HL-60 (cell line): ENCODE measurements at regions not wholly inside any gene's neighbourhood (a gene's known extent, or its start where the extent isn't known, plus 50 kb on each side); places are given as distances from the start of the nearest gene placed in this dataset.
"Not testable (repeated sequence)": the region's sequence is repeated elsewhere in the genome, so short reads cannot be mapped to it uniquely, and the experiment has no call there.

Experiments
- REST ChIP-seq: IDR thresholded peaks from 2 replicates; pipeline ENCODE4 v1.6.1; 2012; ENCODE audit warnings: low read depth; ENCODE audit not compliant: insufficient replicate concordance
- SPI1 ChIP-seq: IDR thresholded peaks from 2 replicates; pipeline ENCODE4 v1.6.1; 2012; ENCODE audit warnings: low read depth, mild to moderate bottlenecking, borderline replicate concordance
- TF ChIP-seq, protein P1 (sequence below): IDR thresholded peaks from one replicate; pipeline ENCODE4 v1.5.1; 2011; ENCODE audit warnings: low read length, control low read depth, inconsistent platforms; ENCODE audit not compliant: insufficient read depth

DNA sequence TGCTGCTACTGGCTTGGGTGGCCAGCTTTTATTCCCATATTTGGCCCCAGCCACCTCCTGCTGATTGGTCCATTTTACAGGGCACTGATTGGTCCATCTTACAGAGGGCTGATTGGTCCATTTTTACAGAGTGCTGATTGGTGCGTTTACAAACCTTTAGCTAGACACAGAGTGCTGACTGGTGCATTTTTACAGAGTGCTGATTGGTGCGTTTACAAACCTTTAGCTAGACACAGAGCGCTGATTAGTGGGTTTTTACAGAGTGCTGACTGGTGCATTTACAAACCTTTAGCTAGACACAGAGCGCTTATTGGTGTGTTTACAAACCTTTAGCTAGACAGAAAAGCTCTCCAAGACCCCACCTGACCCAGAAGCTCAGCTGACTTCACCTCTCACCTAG is 126.3 kb downstream of the POSTN start:
- TF ChIP-seq, protein P1, sequence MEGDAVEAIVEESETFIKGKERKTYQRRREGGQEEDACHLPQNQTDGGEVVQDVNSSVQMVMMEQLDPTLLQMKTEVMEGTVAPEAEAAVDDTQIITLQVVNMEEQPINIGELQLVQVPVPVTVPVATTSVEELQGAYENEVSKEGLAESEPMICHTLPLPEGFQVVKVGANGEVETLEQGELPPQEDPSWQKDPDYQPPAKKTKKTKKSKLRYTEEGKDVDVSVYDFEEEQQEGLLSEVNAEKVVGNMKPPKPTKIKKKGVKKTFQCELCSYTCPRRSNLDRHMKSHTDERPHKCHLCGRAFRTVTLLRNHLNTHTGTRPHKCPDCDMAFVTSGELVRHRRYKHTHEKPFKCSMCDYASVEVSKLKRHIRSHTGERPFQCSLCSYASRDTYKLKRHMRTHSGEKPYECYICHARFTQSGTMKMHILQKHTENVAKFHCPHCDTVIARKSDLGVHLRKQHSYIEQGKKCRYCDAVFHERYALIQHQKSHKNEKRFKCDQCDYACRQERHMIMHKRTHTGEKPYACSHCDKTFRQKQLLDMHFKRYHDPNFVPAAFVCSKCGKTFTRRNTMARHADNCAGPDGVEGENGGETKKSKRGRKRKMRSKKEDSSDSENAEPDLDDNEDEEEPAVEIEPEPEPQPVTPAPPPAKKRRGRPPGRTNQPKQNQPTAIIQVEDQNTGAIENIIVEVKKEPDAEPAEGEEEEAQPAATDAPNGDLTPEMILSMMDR = not testable (repeated sequence)
- not testable (repeated sequence) for TF ChIP-seq REST, SPI1
